ENCODE measurements at regions not wholly inside any gene's neighbourhood (a gene's known extent, or its start where the extent isn't known, plus 50 kb on each side); places are given as distances from the start of the nearest gene placed in this dataset.

DNA sequence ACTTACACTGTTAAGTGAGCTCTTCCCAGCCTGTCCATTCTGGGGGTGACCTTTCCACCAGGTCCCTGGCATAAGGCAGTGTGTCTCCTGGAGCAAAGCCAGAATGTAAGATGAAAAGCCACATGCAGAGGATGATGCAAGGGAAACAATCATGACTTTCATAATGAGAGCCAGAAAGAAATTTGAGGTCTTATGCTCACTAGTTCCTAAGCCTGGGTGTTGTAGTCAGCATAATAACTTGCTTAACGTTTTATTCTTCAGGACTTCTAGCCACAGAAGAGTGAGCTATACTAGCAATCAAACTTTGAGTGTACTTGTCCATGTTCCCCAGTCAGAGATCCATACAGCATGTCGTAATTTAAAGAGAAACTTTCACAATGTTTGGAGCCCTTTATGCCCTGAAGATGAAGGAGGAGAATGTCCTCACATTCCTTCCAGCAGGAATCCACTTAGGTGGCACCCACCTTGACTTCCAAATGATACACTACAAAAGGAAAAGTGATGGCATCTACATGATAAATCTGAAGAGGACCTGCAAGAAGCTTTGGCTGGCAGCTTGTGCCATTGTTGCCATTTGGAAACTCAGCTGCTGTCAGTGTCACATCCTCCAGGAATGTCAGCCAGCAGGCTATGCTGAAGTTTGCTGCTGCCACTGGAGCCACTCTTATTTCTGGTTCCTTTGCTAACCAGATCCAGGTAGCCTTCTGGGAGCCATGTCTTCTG, 60.5 kb upstream of the FOXD3 start:
- TF ChIP-seq CTCF (IDR thresholded peaks at IDR 0.05; ENCODE audit: low read depth, low read length, missing control alignments), result no peak
- no peak for DNase-seq (ENCODE audit: low read depth)
- no peak overlapping the region for H3K4me3 ChIP-seq (ENCODE audit: low read depth, low read length)

GRCh38 chr1:63262459-63262770, 60.0 kb upstream of the FOXD3 start:
- no peak for TF ChIP-seq CTCF (IDR thresholded peaks at IDR 0.05; ENCODE audit: low read depth, low read length, missing control alignments)
- DNase-seq (ENCODE audit: low read depth), result no peak
- no peak overlapping the region for H3K4me3 ChIP-seq (ENCODE audit: low read depth, low read length)

DNA sequence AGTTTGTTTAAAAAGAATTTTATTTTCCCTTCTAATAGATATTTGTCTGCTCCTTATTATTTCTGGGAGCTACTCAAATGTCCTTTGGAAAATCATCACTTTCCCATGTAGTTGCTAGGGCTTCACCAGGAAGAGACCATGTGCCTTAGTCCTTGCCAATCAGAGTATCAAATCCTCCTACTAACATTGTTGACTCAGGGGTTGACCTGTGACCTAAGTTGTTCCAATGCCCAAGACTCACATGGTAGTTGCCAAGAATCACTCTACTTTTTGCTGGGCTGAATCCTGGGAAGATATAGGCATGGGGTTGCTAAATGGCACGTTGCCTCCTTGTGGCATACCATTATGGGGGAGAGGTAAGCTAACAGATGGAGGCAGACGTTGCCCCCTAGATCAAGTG, 58.2 kb upstream of the FOXD3 start:
- TF ChIP-seq CTCF (IDR thresholded peaks at IDR 0.05; ENCODE audit: low read depth, low read length, missing control alignments), result no peak
- H3K4me3 ChIP-seq (ENCODE audit: low read depth, low read length), result no peak overlapping the region
- DNase-seq (ENCODE audit: low read depth), result no peak

GRCh38 chr1:63266857-63267256, 55.5 kb upstream of the FOXD3 start:
- DNase-seq (ENCODE audit: low read depth), result no peak
- H3K4me3 ChIP-seq (ENCODE audit: low read depth, low read length), result no peak overlapping the region
- no peak for TF ChIP-seq CTCF (IDR thresholded peaks at IDR 0.05; ENCODE audit: low read depth, low read length, missing control alignments)

- no peak for DNase-seq (ENCODE audit: low read depth)
- TF ChIP-seq CTCF (IDR thresholded peaks at IDR 0.05; ENCODE audit: low read depth, low read length, missing control alignments), result no peak
- no peak overlapping the region for H3K4me3 ChIP-seq (ENCODE audit: low read depth, low read length)
Measured at GRCh38 chr1:63268876-63269275, 53.5 kb upstream of the FOXD3 start.

DNA sequence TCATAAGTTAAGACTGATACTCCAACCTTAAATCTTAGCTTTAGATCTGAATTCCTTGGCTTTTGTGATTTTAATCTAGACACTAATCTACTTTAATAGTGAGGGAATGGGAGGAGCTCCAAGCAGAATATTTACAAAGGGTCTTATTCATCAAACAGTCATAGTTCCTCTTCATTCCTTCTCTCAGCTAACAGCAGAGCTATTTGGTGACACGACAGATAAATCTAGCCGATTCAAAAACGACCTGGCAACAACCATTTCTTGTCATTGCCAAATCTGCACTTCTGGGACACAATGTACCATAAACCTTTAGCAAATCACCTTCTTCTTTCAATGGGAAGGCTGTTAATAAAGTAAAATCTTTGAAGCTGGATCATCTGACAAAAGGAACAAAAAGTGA, 52.8 kb upstream of the FOXD3 start:
- no peak for TF ChIP-seq CTCF (IDR thresholded peaks at IDR 0.05; ENCODE audit: low read depth, low read length, missing control alignments)
- DNase-seq (ENCODE audit: low read depth), result no peak
- no peak overlapping the region for H3K4me3 ChIP-seq (ENCODE audit: low read depth, low read length)
